ENCODE measurements at regions not wholly inside any gene's neighbourhood (a gene's known extent, or its start where the extent isn't known, plus 50 kb on each side); places are given as distances from the start of the nearest gene placed in this dataset.

DNA sequence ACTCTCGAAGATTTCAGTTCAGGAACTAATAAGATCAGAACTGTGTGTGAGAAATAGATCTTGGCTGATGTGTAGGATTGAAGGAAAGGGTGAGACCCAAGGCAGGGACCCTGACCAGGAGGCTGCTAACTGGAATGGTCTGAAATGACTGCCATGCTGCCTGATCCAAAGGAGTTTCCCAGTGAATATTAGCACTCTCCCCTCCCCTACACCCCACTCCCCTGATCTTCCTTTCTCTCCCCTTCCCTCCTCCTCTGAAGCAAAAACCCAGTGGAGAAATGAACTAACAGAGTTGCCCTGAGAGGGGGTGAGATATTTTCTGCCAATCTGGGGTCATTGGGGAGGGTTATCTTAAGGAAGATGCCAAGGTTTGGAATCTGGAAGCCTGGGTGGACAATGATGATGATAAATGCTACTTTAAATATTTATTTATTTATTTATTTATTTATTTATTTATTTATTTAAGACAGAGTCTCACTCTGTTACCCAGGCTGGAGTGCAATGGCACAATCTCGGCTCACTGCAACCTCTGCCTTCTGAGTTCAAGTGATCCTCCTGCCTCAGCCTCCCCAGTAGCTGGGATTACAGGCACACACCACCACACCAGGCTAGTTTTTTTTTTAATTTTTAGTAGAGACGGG, 371.0 kb upstream of the CHD6 start:
- TF ChIP-seq, protein P1, sequence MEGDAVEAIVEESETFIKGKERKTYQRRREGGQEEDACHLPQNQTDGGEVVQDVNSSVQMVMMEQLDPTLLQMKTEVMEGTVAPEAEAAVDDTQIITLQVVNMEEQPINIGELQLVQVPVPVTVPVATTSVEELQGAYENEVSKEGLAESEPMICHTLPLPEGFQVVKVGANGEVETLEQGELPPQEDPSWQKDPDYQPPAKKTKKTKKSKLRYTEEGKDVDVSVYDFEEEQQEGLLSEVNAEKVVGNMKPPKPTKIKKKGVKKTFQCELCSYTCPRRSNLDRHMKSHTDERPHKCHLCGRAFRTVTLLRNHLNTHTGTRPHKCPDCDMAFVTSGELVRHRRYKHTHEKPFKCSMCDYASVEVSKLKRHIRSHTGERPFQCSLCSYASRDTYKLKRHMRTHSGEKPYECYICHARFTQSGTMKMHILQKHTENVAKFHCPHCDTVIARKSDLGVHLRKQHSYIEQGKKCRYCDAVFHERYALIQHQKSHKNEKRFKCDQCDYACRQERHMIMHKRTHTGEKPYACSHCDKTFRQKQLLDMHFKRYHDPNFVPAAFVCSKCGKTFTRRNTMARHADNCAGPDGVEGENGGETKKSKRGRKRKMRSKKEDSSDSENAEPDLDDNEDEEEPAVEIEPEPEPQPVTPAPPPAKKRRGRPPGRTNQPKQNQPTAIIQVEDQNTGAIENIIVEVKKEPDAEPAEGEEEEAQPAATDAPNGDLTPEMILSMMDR (IDR thresholded peaks at IDR 0.05; ENCODE audit: insufficient read depth, low read depth, low read length): no peak
- TF ChIP-seq EZH2 (IDR thresholded peaks at IDR 0.05; ENCODE audit: insufficient read depth, low read length): no peak
